HepG2 (cell line): ENCODE measurements at regions not wholly inside any gene's neighbourhood (a gene's known extent, or its start where the extent isn't known, plus 50 kb on each side); places are given as distances from the start of the nearest gene placed in this dataset.

ENCODE experiments used
- PRMT3 ChIP-seq: sonication (generic); formaldehyde crosslinking; IDR thresholded peaks from 2 replicates; pipeline ENCODE4 v1.8.1; 2022; ENCODE audit warnings: low read depth, mild to moderate bottlenecking, moderate library complexity, missing genetic modification reagents, borderline replicate concordance
- RFXAP ChIP-seq: sonication (generic); formaldehyde crosslinking; IDR thresholded peaks from 2 replicates; pipeline ENCODE4 v1.4.0; 2020; ENCODE audit warnings: missing genetic modification reagents, borderline replicate concordance
- ZNF543 ChIP-seq: sonication (generic); formaldehyde crosslinking; IDR thresholded peaks from 2 replicates; pipeline ENCODE4 v1.4.0; 2020; ENCODE audit warnings: mild to moderate bottlenecking, missing genetic modification reagents
- ZNF713 ChIP-seq: sonication (generic); formaldehyde crosslinking; IDR thresholded peaks from 2 replicates; pipeline ENCODE4 v1.4.0; 2020; ENCODE audit warnings: mild to moderate bottlenecking, missing genetic modification reagents
- TF ChIP-seq, protein P1 (sequence below): sonication (generic); formaldehyde crosslinking; IDR thresholded peaks from 2 replicates; pipeline ENCODE4 v1.9.0; 2021; ENCODE audit warnings: missing genetic modification reagents, borderline replicate concordance
- TF ChIP-seq, protein P2 (sequence below): sonication (generic); formaldehyde crosslinking; conservative IDR thresholded peaks from 2 replicates; pipeline ENCODE4 v1.4.0; 2020; ENCODE audit warnings: missing genetic modification reagents
- TF ChIP-seq, protein P3 (sequence below), 2 experiments: sonication (generic) in 1 of 2; formaldehyde crosslinking in 1 of 2; IDR thresholded peaks; 2 replicates each; pipeline versions ENCODE4 v1.5.1 to v1.6.1; 2011 to 2020; ENCODE audit warnings: borderline replicate concordance in 1 of 2, low read depth in 1 of 2, low read length in 1 of 2, mild to moderate bottlenecking in 1 of 2, missing genetic modification reagents in 1 of 2, moderate library complexity in 1 of 2
- TF ChIP-seq, protein P4 (sequence below): IDR thresholded peaks from 2 replicates; pipeline ENCODE4 v1.6.1; 2016; ENCODE audit warnings: mild to moderate bottlenecking
- TF ChIP-seq, protein P5 (sequence below): sonication (generic); formaldehyde crosslinking; conservative IDR thresholded peaks from 2 replicates; pipeline ENCODE4 v1.8.0; 2022; ENCODE audit warnings: mild to moderate bottlenecking, moderate library complexity, missing genetic modification reagents

DNA sequence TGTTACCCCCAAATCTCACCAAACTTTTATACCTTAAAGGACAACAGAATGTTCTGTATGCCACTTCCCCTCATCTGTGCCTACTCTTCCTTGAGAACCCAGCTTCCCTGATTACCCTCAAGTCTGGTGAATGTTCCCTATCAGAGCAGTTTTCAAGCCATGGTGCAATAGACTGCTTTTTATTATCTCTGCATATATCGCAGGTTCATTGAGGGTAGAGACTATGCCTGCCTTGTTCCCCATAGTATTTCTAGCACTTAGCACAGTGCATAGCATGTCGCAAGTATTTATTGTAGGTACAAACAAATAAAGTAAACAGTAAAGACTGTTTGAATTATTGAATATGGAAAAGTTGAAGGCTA is 146.6 kb downstream of the HAUS1 start (continued):
- TF ChIP-seq, protein P1, sequence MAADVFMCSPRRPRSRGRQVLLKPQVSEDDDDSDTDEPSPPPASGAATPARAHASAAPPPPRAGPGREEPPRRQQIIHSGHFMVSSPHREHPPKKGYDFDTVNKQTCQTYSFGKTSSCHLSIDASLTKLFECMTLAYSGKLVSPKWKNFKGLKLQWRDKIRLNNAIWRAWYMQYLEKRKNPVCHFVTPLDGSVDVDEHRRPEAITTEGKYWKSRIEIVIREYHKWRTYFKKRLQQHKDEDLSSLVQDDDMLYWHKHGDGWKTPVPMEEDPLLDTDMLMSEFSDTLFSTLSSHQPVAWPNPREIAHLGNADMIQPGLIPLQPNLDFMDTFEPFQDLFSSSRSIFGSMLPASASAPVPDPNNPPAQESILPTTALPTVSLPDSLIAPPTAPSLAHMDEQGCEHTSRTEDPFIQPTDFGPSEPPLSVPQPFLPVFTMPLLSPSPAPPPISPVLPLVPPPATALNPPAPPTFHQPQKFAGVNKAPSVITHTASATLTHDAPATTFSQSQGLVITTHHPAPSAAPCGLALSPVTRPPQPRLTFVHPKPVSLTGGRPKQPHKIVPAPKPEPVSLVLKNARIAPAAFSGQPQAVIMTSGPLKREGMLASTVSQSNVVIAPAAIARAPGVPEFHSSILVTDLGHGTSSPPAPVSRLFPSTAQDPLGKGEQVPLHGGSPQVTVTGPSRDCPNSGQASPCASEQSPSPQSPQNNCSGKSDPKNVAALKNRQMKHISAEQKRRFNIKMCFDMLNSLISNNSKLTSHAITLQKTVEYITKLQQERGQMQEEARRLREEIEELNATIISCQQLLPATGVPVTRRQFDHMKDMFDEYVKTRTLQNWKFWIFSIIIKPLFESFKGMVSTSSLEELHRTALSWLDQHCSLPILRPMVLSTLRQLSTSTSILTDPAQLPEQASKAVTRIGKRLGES (CRISPR knock-in tag): no peak
- TF ChIP-seq ZNF543 (no peak), PRMT3 (no peak), RFXAP (no peak), ZNF713 (no peak)
- TF ChIP-seq, protein P2, sequence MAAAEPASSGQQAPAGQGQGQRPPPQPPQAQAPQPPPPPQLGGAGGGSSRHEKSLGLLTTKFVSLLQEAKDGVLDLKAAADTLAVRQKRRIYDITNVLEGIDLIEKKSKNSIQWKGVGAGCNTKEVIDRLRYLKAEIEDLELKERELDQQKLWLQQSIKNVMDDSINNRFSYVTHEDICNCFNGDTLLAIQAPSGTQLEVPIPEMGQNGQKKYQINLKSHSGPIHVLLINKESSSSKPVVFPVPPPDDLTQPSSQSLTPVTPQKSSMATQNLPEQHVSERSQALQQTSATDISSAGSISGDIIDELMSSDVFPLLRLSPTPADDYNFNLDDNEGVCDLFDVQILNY (CRISPR knock-in tag): no peak
- TF ChIP-seq, protein P3, sequence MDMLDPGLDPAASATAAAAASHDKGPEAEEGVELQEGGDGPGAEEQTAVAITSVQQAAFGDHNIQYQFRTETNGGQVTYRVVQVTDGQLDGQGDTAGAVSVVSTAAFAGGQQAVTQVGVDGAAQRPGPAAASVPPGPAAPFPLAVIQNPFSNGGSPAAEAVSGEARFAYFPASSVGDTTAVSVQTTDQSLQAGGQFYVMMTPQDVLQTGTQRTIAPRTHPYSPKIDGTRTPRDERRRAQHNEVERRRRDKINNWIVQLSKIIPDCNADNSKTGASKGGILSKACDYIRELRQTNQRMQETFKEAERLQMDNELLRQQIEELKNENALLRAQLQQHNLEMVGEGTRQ (IDR thresholded peaks at IDR 0.05; ENCODE audit: low read depth, low read length): no peak
- TF ChIP-seq, protein P3 (CRISPR knock-in tag; IDR thresholded peaks at IDR 0.05; ENCODE audit: borderline replicate concordance): no peak
- TF ChIP-seq, protein P4, sequence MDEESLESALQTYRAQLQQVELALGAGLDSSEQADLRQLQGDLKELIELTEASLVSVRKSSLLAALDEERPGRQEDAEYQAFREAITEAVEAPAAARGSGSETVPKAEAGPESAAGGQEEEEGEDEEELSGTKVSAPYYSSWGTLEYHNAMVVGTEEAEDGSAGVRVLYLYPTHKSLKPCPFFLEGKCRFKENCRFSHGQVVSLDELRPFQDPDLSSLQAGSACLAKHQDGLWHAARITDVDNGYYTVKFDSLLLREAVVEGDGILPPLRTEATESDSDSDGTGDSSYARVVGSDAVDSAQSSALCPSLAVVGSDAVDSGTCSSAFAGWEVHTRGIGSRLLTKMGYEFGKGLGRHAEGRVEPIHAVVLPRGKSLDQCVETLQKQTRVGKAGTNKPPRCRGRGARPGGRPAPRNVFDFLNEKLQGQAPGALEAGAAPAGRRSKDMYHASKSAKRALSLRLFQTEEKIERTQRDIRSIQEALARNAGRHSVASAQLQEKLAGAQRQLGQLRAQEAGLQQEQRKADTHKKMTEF (CRISPR knock-in tag): no peak
- TF ChIP-seq, protein P5, sequence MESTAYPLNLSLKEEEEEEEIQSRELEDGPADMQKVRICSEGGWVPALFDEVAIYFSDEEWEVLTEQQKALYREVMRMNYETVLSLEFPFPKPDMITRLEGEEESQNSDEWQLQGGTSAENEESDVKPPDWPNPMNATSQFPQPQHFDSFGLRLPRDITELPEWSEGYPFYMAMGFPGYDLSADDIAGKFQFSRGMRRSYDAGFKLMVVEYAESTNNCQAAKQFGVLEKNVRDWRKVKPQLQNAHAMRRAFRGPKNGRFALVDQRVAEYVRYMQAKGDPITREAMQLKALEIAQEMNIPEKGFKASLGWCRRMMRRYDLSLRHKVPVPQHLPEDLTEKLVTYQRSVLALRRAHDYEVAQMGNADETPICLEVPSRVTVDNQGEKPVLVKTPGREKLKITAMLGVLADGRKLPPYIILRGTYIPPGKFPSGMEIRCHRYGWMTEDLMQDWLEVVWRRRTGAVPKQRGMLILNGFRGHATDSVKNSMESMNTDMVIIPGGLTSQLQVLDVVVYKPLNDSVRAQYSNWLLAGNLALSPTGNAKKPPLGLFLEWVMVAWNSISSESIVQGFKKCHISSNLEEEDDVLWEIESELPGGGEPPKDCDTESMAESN (CRISPR knock-in tag): no peak
